GM12874 (cell line): ENCODE measurements at regions not wholly inside any gene's neighbourhood (a gene's known extent, or its start where the extent isn't known, plus 50 kb on each side); places are given as distances from the start of the nearest gene placed in this dataset.

Experiments
- CTCF ChIP-seq: IDR thresholded peaks from 2 replicates; pipeline ENCODE4 v1.5.1; 2011; ENCODE audit warnings: low read depth, mild to moderate bottlenecking, control low read depth, low read length, moderate library complexity; ENCODE audit not compliant: insufficient read depth

DNA sequence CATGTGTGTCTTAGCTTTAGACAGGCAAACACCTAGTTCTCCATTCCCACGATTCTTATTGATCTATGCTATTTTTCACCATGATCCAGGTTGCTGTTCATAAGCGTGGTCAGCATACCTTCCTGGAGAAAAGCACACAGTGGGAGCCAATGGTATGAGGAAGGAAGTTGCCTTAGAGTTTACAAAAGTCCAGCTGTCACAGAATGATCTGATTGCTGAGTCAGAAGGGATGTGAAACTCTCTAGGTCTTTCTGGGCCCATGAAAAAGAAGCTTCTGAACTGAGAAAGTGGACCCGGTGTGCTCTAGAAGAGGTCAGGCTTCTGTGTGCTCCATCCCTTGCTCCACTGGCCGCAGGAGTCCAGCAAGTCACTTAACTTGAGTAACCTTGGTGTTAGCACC lies 71.0 kb upstream of the CCL1 start:
- TF ChIP-seq CTCF: no peak

GRCh38 chr17:34424814-34425491 lies 61.9 kb upstream of the CCL1 start:
- TF ChIP-seq CTCF: no peak

GRCh38 chr17:34423978-34424813 lies 61.2 kb upstream of the CCL1 start:
- no peak for TF ChIP-seq CTCF

DNA sequence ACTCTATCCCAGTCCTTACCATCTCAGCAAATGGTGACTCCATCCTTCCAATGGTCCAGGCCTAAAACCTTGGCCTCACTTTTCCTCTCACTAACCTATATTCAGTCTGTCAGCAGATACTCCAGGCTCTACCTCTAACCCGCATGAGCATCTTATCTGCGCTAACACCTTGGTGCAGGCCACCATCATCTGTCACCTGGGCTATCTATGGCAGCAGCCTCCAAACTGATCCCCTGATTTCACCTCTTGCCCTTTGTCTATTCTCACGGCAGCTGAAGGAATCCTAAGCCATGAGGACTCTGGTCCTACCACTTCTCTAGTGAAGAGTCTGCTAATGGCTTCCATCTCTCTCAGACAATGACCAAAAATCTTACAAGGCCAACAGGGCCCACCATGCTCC lies 57.9 kb upstream of the CCL1 start:
- TF ChIP-seq CTCF: no peak

DNA sequence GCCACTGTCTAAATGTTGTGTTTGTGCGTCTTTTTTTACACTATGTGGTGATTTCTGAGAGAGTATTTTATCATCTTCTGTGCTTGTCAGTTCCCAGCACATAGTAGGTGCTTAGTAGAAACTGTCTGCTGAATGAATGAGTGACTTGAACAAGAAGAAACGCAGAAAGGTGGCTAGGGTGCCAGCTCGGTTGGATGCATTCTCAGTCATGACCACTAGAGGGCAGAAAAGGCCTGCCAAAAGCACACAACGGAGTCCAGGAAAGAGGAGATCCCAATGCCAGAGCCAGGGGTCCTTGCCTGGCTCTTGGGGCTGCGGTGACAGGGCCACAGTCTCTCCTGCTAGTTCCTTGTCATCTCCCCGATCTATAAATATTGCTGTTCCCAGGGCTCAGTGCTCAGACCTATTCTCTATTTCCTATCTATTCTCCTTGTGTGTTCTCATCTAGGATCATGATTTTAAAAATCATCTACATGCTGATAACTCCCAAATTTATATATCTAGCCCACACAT lies 57.3 kb upstream of the CCL1 start:
- TF ChIP-seq CTCF: peak; percentile 89

GRCh38 chr17:34416116-34416515 lies 53.1 kb upstream of the CCL1 start:
- no peak for TF ChIP-seq CTCF

DNA sequence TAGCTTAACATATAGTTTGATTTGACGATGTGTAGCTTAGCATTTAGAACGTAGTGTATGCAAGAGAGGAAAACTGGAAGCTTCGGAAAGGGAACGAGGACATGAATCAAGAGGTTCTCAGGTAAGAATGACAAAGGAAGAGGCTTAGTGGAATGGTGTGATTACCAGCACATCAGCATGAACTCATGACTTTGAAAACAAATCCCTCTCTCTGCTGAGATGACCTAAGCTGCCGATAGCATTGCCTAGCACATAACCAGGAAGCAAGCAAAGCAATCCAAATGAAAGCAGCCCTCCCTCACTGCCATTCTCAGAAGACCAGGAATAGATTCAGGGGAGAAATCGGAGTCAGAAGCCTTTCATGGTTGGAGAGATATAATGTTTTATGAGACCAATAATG lies 51.3 kb upstream of the CCL1 start:
- TF ChIP-seq CTCF: no peak
